Subcutaneous abdominal adipose tissue (tissue), 5 donors: ENCODE measurements at regions not wholly inside any gene's neighbourhood (a gene's known extent, or its start where the extent isn't known, plus 50 kb on each side); places are given as distances from the start of the nearest gene placed in this dataset.

Experiments
- H3K27ac ChIP-seq: one replicate; pipeline ENCODE4 v1.7.0; 2013; ENCODE audit warnings: low read depth, mild to moderate bottlenecking, inconsistent platforms, low read length, moderate library complexity
- H3K27me3 ChIP-seq, 5 donors: one replicate each; pipeline ENCODE4 v1.7.0; 2013; ENCODE audit warnings: low read length in 5 of 5, inconsistent platforms in 1 of 5; ENCODE audit not compliant: control insufficient read depth in 5 of 5, insufficient read depth in 4 of 5
- H3K36me3 ChIP-seq, 5 donors: one replicate each; pipeline ENCODE4 v1.7.0; 2013; ENCODE audit warnings: low read length in 5 of 5; ENCODE audit not compliant: control insufficient read depth in 5 of 5, insufficient read depth in 5 of 5
- H3K4me1 ChIP-seq, 5 donors: one replicate each; pipeline ENCODE4 v1.7.0; 2013; ENCODE audit warnings: low read length in 5 of 5, mild to moderate bottlenecking in 3 of 5, moderate library complexity in 1 of 5; ENCODE audit not compliant: control insufficient read depth in 5 of 5, insufficient read depth in 5 of 5
- H3K4me3 ChIP-seq, 5 donors: one replicate each; pipeline ENCODE4 v1.7.0; 2013; ENCODE audit warnings: low read length in 5 of 5, low read depth in 1 of 5
- H3K9ac ChIP-seq, 5 donors: one replicate each; pipeline ENCODE4 v1.7.0; 2013; ENCODE audit warnings: low read length in 5 of 5, mild to moderate bottlenecking in 4 of 5, moderate library complexity in 3 of 5
- H3K9me3 ChIP-seq, 5 donors: one replicate each; pipeline ENCODE4 v1.7.0; 2013; ENCODE audit warnings: low read length in 5 of 5; ENCODE audit not compliant: control insufficient read depth in 5 of 5
- donor health status: healthy.
- donor health status: healthy.
- donor health status: healthy.
- donor health status: healthy.
- donor health status: healthy.

DNA sequence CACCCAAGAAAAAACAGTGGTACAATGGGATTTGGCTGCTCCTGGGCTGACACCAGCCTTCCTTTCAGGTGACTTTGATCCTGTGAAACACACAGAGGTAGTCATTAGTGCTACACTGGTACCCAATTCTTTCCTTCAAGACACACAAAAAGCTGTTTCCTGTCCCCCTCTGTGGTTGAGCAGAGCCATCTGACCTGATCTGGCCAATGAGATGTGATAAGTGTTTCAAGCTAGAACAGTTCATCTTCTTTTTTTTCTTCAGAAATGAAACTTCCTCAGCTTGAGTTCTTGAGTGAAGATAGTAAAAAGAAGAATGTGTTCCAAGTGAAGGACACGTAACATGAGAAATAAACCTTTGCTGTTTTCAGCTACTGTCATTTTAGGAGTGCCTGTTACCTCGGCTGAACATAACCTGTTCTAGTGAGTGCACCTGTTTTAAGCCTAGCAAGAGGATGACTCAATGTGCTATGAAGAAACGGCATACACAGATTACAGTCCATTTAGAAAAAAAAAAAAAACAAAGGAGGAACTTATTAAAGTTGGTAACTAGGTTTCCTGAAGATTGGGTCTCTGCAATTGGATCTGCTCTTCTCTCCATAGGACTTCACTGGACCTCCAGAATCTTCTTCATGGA, 287.8 kb downstream of the GAS1 start:
- Histone ChIP-seq H3K9ac (no peak overlapping the region), H3K4me3 (no peak overlapping the region), H3K4me1 (peaks cover 0 to 3% (median 0%) of the 10 kb centered on the region in 5 donors), H3K27me3 (no peaks in the 10 kb centered on the region), H3K9me3 (no peaks in the 10 kb centered on the region), H3K27ac (no peak overlapping the region), H3K36me3 (no peaks in the 10 kb centered on the region)

DNA sequence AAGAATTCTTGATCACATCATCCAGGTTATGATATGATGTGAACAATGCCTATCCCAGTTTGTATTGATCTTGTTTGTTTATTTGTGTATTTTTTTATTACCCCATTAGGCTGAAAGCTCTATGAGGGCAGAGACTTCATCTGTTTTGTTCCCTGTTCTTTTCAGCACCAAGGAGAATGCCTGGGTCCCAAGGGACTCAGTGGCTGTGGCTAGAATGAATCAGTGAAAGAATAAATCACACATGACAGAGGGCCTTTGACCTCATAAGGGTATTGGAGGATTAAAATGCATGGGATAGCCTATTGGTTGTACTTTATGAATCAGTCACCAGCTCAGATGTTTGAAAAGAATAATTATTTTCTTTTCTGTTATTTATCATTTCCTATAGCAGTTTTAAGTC, 292.2 kb downstream of the GAS1 start:
- Histone ChIP-seq H3K27ac (no peak overlapping the region), H3K9me3 (no peaks in the 10 kb centered on the region), H3K9ac (no peak overlapping the region), H3K27me3 (no peaks in the 10 kb centered on the region), H3K4me3 (no peak overlapping the region), H3K36me3 (no peaks in the 10 kb centered on the region), H3K4me1 (peaks cover 0 to 7% (median 3%) of the 10 kb centered on the region in 5 donors)

DNA sequence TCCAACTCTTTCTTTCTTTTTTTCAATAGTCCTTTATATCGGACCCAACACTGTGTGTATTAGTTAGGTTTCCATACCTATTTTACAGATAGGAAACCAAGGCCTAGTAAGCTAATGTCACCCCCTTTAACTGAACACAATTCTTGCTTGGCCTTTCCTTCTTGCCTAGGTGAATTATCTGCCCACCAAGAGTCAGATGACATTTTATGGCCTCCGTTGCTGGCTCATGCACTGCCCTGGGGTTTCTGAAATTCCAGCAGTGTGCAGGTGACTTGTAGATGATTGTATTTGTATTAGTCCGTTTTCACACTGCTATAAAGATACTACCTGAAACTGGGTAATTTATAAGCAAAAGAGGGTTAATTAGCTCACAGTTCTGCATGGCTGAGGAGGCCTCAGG, 293.8 kb downstream of the GAS1 start:
- Histone ChIP-seq H3K9ac (no peak overlapping the region), H3K36me3 (no peaks in the 10 kb centered on the region), H3K9me3 (no peaks in the 10 kb centered on the region), H3K4me1 (peaks cover 0 to 7% (median 3%) of the 10 kb centered on the region in 5 donors), H3K27ac (no peak overlapping the region), H3K4me3 (no peak overlapping the region), H3K27me3 (no peaks in the 10 kb centered on the region)

DNA sequence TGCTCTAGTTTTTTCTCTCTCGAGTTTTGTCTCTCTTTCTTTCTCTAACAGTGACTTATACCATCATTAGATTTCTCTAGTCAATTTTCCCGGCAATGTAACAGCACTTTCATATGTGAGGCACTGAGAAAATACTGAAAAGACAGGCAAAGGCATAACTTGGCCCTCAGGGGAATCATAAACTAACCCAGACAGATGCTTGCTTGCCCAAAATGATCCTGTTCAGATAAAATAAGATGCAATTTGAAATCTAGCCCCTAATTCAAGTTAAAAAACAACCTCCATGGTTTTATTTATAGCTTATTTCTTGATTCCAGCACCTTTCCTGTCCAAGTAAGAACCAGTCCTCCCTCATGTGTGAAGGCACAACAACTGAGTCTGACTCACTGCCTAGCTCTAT, 294.6 kb downstream of the GAS1 start:
- H3K4me3 ChIP-seq, result no peak overlapping the region
- H3K36me3 ChIP-seq, result no peaks in the 10 kb centered on the region
- peaks cover 0 to 7% (median 3%) of the 10 kb centered on the region in 5 donors for H3K4me1 ChIP-seq
- no peaks in the 10 kb centered on the region for H3K9me3 ChIP-seq
- no peak overlapping the region for H3K9ac ChIP-seq
- no peaks in the 10 kb centered on the region for H3K27me3 ChIP-seq
- H3K27ac ChIP-seq, result no peak overlapping the region

DNA sequence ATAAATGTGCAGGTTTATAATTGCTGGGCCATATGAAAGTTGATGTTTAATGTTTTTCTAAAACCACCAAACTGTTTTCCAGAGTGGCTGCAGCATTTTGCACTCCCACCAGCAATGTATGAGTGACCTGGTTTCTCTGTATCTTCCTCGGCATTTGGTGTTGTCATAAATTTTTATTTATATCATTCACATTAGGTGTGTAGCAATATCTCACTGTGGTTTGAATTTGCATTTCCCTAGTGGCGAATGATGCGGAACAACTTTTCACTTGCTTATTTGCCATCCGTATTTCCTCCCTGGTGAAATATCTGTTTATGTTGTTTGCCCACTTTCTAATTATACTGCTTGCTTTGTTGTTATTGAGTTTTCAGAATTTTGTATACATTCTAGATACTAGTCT, 295.7 kb upstream of the TUT7 start:
- Histone ChIP-seq H3K9ac (no peak overlapping the region), H3K4me1 (peaks cover 0 to 7% (median 3%) of the 10 kb centered on the region in 5 donors), H3K9me3 (no peaks in the 10 kb centered on the region), H3K36me3 (no peaks in the 10 kb centered on the region), H3K27ac (no peak overlapping the region), H3K4me3 (no peak overlapping the region), H3K27me3 (no peaks in the 10 kb centered on the region)

DNA sequence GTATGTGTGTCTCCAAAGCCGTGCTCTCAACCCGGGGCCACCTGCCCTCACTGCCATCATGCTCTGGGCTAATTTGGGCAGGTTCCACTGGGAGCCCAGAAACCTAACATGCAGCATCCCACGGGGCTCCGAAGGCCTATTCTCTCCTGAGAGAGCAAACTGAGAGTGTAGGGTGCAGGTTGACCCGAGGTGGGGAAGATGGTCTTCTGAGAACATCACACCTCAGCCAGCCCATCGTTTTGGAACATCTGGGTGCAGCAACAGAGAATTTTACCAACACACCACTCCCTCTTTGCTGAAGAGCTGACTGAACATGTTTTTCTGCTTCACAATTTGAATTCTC, 294.6 kb upstream of the TUT7 start:
- Histone ChIP-seq H3K36me3 (no peaks in the 10 kb centered on the region), H3K4me1 (peaks cover 0 to 7% (median 3%) of the 10 kb centered on the region in 5 donors), H3K4me3 (no peak overlapping the region), H3K9ac (no peak overlapping the region), H3K27ac (no peak overlapping the region), H3K9me3 (no peaks in the 10 kb centered on the region), H3K27me3 (no peaks in the 10 kb centered on the region)

DNA sequence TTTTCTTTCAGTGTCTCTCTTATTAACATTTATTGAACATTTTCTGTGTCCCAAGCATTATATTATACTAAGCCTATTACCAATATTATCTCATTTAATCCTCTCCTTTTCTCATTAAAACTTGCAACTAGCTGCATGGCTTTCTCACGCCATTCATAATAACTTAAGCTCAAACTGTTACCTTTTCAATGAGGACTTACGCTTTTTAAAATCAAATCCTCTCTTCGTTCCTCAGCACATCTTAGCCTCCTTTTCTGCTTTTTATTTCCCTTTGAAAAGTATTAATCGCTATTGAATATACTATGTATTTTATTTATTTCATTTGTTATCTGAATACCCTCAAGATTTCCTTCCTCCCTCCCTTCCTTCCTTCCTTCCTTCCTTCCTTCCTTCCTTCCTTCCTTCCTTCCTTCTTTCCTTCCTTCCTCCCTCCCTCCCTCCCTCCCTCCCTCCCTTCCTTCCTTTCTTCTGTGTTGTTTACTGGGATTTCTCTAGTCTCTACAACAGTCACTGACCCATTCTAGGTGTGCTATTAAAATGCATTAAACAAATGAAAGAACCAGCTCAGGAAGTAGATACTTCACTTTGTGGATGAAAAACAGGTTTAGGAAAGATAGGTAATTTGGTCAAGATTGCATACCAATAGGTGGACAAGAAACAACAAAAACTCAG, 294.1 kb upstream of the TUT7 start:
- Histone ChIP-seq H3K4me3 (no peak overlapping the region), H3K9ac (no peak overlapping the region), H3K9me3 (no peaks in the 10 kb centered on the region), H3K4me1 (peaks cover 0 to 7% (median 3%) of the 10 kb centered on the region in 5 donors), H3K27ac (no peak overlapping the region), H3K27me3 (no peaks in the 10 kb centered on the region), H3K36me3 (no peaks in the 10 kb centered on the region)

DNA sequence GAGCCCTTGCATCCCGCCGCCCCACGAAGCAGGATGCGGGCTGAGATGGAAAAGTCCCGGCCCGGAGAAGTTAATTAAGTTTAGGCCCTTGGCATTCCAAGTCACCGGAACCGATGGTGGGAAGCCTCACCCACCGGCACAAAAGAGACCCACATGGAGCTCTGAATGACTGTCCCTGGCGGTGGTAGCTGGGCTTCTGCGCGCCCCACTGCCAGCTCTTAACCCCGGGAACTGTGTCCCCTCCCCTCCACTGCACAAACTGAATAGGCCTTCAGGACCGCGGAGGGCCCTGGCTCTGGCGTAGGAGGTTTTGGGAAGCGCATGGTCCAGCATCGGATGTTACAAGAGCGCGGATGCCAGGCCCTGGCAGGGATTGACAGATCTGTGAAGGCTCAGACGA, 291.1 kb upstream of the TUT7 start:
- Histone ChIP-seq H3K27ac (no peak overlapping the region), H3K4me3 (no peak overlapping the region), H3K36me3 (no peaks in the 10 kb centered on the region), H3K4me1 (no peaks in the 10 kb centered on the region), H3K9me3 (no peaks in the 10 kb centered on the region), H3K27me3 (no peaks in the 10 kb centered on the region), H3K9ac (no peak overlapping the region)

DNA sequence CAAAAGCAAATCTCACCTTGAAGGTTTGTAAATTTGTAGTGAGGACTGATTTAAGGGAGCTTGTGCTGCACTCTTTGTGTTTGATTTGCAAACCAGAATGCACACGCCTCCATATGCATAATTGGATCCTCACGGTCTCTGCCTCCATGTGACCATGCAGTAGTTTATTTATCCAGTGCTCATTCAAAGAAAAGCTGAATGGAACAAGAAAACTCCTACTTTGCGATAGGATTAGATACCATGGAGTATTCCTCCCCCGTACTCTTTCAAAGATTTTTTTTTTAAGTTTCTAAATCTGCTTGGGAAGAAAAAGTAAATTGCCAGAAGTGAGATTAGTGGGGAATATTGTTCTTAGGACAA, 290.4 kb upstream of the TUT7 start:
- no peaks in the 10 kb centered on the region for H3K9me3 ChIP-seq
- H3K36me3 ChIP-seq, result no peaks in the 10 kb centered on the region
- no peak overlapping the region for H3K27ac ChIP-seq
- no peak overlapping the region for H3K4me3 ChIP-seq
- no peak overlapping the region for H3K9ac ChIP-seq
- H3K4me1 ChIP-seq, result no peaks in the 10 kb centered on the region
- no peaks in the 10 kb centered on the region for H3K27me3 ChIP-seq

DNA sequence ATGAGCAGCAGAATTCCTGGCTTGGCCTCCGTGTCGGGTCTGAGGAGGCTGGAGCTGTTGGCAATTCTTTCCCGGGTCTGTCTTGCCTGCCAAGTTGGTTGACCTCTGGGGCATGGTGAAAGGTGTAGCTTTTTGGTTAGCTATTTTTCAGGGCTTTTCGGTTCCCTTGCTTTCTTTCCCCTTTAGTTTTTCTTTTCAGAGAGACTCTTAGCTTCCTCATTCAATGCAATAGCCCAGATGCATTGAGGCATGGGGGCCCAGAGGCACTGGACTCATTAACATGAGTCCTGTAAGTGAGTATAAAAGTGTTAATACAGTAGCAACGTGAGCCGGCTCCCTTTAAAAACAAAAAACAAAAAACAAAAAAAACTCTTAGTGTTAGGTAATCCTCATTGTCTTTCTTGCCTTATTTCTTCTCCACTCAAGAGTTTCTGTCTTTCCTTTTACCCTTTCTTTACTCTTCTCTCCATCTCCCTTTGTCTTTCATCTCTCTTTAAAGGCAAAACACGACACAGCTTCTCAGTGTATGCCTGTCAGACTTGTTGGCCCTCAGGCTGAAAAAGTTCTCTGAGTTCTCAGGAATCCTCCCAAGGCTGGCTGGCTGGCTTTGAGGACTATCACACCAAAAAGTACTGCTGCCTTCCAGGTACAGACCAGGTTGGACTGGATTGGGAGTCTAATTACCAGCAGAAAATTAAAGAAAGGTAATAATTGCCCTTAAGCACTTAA, 289.9 kb upstream of the TUT7 start:
- H3K4me1 ChIP-seq, result no peaks in the 10 kb centered on the region
- no peaks in the 10 kb centered on the region for H3K36me3 ChIP-seq
- H3K9ac ChIP-seq, result no peak overlapping the region
- no peak overlapping the region for H3K27ac ChIP-seq
- no peaks in the 10 kb centered on the region for H3K9me3 ChIP-seq
- no peaks in the 10 kb centered on the region for H3K27me3 ChIP-seq
- H3K4me3 ChIP-seq, result no peak overlapping the region
